ENCODE measurements at regions not wholly inside any gene's neighbourhood (a gene's known extent, or its start where the extent isn't known, plus 50 kb on each side); places are given as distances from the start of the nearest gene placed in this dataset.

DNA sequence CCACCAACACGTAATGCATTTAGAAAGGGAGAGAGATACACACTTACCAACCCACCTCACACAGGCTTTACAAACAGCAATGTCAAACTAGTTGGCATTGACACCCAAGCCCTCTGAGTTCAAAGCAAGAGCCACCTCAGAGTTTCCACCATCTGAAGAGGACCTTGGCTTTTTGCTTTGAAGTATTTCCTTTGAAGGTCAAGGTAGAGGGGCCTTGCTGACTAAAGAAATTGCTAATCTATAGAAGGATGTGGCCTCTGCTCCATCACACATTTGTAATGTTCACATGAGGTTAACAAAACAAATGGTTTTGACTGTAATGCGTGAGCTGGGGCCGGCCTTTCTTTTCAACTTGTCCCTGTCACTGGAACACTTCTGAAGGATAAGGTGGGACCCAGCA, 117.7 kb downstream of the POLR2M start:
- DNase-seq = no peak

DNA sequence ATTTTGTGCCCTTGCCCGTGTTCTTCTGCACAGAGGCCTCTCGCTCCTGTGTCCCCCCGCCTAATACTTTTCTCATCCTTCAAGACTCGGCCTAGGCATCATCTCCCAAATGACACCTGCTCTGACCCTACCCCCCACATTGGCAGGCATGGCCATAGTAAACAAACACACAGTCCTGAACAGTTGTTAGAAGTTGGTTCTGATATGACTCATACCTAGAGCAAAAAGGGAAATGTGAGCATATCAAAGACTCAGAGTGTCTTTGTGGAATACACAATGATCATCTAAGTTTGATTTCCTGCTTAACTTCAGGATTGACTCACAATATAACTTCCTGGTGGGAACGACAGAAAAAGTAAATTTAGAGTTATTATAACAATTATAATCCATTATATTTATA, 120.5 kb downstream of the POLR2M start:
- DNase-seq = no peak

DNA sequence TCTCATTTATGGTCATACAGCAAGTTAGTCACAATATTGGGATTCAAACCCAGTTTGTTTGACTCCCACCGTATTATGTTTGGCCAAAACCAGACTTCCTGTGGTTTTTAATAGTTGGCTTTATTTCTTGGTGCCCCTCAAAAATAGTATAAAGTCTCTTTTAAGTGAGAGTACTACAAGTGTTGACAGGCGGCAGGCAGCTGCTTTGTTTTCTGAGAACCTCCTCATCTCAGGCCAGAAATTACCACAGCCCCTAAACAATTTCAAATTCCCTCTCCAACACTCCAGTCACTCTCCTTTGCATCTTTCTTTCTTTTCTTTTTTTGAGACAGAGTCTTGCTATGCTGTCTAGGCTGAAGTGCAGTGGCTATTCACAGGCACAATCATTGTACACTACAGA, 121.5 kb downstream of the POLR2M start:
- no peak for DNase-seq

DNA sequence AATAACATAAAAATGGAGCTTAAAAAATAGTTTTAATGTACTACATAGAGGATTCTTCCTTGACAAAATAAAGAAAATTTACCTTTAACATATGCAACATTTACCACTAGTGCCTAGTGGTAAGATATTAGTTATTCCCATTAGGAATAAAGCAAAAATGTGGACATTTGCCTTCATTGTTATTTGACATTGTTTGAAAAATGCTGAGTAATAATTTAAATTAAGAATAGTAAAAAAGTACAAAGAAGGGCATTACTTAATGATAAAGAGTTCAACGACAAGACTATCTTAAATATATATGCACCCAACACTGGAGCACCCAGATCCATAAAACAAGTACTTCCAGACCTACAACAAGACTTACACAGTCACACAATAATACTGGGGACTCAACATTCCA, 125.7 kb downstream of the POLR2M start:
- no peak for DNase-seq

DNA sequence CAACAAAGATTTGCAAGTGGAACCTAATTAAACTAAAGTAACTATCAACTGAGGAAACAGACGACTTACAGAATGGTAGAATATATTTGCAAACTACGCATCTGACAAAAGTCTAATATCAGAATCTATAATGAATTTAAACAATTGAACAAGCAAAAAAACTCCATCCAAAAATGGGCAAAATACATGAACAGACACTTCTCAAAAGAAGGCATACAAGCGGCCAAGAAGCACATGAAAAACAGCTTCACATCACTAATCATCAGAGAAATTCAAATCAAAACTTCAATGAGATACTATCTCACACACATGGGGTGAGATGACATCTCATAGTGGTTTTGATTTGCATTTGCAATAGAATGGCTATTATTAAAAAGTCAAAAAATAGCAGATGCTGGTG, 128.6 kb downstream of the POLR2M start:
- DNase-seq = no peak

DNA sequence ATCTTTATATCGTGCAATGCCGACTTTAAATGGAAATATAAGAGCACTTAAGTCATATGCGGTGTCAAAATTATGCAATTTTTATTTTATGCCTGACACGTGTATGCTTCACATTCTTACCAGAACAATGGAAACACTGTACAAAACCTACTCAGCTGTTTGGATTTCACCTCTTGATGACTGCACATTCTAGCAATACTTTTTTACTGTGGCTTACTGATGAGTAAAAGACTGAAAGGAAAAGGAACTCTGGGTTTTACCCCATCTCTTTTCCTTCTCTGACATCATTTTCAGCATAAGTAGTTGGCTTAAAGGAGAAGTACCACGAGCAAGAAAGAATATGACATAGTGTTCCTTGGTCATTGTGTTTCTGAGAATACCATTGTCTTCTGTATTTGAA, 142.8 kb downstream of the POLR2M start:
- no peak for DNase-seq

DNA sequence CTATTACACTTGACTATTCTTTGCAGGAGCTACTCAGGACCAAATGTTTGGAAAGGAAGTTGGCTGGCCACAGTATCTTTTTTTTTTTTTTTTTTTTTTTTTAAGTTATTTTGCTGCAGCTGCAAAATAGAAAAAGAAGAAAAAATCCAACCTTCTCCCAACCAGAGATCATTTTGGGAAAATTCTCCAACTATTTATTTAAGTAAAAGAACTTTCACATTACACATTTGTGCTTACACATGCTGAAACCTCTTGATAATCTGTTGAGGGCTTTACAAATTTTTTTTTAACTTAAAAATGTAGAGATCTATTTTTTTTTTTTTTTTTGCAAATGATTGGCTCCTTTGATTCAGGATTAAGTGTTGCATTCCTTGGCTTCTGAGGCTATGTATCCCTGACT, 148.0 kb downstream of the POLR2M start:
- DNase-seq = no peak

DNA sequence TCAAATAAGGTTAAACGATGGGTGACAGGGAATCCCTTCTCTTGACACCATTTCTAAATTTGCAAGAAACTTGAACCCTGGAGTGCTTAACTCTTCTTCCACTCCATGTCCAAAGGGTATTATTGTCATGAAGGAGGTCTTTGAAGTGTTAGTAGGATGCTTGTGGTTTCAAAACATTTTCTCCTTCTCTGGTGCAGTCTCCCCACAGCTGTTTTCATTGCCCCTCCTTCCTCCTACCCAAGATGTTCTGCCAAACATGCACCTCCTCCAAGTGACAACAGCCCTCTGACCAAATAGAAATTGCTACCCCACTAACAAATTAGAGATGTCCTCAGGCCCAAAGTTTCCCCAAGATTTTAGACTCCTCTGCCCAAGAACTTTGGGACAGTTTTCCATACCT, 151.4 kb downstream of the POLR2M start:
- DNase-seq = no peak

DNA sequence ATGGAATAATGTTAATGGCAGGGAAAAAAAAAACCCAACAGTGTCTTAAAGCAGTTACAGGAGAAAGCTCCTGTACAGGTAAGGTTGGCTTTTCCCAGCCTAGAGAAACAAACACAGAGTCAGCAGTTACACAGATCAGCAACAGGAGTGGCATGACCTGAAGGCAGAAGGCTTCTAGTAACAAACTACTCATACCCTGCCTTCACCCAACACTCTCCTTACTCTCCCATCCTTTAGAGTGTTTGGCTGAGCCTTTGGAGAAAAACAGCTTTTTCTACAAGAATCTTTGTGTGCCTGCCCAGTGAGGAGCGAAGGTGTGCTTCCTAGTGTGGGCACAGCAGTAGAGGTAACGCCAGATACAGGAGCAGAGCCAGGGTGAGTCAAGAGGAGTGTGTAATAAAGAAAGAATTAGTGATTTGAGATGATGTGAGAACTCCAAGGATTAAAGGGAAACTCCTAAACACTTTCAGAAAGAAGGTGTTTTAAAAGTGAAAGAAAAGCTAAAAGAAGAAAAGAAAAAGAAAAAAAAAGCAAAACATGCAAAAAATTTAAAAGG, 152.7 kb downstream of the POLR2M start:
- DNase-seq = no peak

DNA sequence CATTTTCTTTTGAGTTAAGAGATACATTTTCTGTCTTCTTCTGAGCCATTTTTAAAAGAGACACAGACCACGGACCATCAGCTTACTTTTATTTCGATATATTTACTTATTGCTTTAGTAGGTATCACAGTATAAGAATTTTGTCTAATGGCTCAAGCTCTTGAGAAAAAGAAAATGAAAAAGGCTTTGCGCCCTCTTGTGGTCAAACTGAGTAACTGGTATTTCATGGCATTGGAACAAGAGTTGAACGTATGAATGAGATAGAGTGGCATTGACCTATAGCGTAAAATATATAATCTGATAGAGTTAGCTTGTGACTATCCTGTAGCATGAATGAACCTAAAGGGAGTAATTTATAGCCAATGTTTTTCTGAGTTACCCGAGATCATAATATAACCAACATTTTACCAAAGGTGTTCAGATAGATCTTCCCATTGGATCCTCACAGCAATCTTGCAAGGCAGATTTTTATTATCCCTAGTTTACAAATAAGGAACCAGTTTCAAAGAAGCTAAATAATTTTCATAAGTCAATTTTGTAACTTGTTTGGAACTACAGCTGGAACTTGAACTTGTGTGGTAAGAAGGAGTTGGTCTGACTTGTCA, 154.6 kb downstream of the POLR2M start:
- DNase-seq = no peak

DNA sequence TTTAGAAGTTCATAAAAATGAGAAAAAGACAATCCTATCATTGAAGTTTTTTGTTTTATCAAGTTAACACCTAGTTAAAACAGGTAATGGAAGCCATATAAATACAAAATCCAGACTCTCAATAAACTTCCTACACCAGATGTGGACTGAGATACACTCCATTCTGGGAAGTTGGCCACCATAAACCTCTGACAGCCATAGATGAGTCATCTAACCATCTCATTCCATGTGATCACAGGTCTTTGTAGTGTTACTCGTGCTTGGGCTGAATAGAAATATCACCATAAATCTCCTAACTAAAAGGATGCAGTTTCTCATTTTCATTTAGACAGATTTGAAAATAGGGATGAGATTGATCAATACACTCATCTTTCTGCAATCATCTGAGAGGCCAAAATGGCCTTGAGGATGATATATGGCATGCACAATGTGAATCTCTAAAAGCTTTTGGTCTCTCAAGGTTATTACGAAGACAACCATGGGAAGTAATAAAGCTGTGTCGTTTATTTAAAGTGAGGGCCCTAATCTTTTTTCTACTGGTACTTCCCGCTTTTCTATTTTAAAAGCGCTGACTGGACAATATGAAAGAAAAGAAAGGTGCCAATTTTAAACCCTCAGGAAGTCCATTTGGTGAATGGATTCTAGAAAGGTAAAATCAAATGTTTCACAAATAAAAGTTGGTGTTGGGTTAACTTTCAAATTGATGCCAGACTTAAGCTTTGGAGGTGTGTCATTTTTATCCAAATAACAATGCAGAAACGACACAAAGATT, 155.5 kb downstream of the POLR2M start:
- no peak for DNase-seq

DNA sequence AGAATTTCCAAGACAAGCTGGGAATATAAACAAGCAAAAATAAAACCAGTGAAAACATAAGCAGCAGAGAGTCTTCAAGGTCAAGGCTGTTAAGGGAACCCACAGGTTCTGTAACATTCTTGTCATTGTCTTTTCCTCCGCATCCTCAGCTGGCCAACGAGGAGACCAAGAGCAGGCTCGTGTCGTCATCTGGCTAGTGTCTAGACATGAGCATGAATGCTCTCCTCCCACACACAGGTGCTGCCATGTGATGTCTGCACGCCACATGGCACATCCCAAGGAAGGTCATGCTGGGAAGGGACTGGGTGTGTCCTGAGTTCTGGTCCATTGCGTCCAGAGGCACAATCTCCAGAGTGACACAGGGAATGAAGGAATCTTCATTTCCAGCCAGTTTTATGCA, 156.2 kb downstream of the POLR2M start:
- DNase-seq = no peak

DNA sequence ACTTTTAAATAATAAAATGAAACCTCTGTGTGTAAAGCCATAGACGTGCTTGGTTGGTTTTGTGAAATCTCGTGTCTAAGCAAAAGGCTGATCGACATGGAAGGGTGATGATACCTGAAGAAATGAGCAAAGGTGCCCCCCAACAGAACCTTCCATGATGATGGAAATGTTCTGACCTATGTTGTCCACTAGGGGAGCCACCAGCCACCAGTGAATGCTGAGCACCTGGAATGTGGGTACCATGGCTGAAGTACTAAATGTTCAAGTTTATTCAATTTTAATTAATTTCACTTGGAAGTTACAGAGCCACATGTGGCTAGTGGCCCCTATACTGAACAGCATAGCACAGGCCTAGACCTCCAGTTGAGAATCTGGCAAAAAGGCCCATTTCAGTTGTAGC, 158.8 kb downstream of the POLR2M start:
- DNase-seq = no peak

DNA sequence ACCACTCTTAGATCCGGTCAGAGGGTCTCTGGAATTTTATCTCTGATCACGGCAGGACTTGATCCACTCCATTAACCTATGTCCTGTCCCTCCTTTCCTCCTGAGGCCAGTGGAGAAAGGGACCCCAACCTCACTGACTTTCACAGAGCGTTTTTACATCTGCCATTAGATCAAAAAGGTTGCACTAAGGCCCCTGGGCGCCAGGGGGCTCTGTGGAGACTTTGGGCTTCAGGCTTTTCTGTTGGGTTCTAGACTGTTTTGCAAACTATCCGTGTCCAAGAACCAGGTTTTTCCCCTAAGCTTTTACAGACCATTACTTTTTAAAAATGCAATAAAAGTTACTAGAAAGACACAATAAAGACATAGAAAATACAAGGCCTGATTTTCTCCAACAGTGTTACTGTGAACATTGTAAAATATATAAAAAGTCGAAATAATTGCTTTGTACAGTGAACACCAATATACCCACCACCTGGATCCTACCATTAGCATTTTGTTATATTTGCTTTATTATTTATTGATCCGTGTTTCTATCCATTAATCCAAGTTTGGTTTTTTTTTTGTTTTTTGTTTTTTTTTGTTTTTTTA, 159.7 kb downstream of the POLR2M start:
- no peak for DNase-seq

DNA sequence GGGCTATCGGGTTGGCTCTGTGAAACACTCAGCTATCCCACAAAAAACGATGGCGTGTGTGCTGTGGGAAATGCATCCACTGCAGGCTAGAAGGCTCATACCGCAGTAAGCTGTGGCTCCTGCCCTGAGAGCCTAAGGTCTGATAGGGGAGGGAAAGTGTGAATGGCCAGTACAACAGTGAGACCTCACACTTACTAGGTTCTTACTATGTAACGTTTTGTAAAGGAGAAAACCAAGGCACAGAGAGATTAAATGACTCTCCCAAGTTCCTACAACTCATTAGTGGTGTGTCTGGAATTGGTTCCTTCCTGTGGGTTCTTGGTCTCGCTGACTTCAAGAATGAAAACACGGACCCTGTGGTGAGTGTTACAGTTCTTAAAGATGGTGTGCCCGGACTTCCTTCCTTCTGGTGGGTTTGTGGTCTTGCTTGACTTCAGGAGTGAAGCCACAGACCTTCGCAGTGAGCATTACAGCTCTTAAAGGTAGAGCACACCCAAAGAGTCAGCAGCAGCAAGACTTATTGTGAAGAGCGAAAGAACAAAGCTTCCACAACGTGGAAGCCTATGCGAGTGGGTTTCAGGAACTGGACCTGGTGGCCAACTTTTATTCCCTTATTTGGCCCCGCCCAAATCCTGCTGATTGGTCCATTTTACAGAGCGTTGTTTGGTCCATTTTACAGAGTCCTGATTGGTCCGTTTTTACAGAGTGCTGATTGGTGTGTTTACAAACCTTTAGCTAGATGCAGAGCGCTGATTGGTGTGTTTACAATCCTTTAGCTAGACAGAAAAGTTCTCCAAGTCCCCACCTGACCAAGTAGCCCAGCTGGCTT, 161.7 kb downstream of the POLR2M start:
- DNase-seq = no peak

DNA sequence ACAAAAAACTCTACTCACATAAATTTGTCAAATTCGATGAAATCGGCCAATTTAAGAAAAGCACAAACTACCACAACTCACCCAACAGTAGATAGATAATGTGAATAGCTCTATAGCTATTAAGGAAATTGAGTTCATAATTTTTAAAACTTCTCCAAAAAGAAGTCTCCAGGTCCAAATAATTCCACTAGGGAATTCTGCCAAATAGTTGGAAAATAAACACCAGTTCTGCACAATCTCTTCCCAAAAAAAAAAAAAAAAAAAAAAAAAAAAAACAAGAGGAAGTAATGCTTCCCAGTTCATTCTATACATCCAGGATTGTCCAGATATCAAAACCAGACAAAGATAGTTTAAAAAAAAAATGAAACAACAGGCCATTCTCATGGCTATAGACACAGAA, 164.2 kb downstream of the POLR2M start:
- DNase-seq = no peak

DNA sequence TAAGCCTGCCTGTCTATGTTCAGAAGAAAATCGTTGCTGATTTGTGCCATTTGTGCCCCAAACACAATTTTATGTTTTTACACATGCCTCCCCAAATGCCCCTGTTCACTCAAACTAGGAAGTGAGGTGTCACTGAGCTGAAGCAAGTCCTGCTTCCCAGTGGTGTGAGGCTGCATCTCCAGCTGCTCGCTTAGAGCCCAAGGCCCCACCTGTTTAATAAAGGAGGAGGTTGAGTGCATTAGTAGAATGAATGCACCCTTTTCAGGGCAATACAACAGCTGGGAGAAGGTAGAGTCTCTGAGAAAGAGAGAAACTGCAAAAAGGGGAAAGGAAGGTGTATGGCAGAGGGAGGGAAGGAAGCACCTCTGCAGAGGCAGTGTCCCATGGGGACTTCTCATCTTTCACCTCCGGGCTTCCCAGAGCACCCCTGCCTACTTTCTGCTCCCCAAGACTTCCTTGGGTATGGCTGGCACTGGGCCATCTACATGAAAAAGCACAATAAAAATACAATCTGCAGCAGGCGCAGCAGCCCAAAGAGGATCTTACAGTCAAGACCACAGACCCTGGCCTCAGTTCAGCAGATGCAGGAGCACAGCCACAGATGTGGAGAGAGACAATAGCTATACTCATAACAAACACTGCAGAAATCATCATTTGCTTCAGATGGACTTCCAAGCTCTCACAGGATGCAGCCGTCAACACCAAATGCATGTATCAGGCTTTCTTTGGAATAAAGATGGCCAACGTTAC, 165.9 kb downstream of the POLR2M start:
- no peak for DNase-seq

DNA sequence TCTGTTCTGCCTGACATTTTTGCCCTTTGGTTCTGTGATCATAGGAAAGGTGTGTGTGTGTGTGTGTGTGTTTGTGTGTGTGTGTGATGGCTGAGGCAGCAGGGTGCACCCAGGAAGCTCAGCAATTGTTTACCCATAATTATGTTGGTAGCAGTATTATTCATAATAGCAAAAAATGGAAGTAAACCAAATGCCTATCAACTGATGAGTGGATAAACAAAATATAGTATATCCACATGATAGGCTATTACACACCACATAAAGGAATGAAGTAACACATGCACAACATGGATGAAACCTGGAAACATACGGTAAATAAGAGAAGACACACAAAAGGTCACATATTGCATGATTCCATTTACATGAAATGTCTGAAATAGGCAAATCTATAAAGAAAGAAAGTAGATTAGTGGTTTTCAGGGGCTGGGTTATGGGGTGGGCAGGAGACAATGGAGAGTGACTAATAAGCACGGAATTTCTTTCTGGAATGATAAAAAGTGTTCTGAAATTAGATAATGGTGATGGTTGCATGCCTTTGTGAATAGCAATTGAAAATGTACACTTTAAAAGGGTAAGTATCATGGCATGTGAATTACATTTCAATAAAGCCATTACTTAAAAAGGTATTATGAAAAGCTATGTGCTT, 167.2 kb downstream of the POLR2M start:
- no peak for DNase-seq

DNA sequence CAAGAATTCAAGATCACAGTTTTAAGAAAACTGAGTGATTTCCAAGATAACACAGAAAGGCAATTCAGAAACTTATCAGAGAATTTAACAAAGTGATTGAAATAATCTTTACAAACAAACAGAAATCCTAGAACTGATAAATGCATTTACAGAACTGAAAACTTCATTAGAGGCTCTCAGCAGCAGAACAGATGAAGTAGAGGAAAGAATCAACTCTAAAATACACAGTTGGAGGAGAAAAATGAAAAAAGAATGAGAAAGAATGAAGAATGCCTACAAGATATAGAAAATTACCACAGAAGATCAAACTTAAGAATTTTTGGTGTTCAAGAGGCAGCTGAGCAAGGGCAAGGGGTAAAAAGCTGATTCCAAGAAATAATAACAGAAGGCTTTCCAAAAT, 168.8 kb downstream of the POLR2M start:
- no peak for DNase-seq

DNA sequence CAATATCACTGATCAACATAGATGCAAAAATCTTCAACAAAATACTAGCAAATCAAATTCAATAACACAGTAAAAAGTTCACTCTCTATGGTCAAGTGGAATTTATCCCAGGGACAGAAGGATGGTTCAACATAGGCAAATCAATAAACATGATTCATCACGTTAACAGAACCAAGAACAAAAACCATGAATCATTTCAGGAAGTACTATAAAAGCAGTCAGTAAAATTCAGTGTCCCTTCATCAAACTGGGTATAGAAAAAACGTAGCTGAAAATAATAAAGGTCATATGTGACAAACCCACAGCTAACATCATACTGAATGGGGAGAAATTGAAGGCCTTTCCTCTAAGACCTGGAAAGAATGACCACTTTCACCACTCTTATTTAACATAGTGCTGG, 172.1 kb downstream of the POLR2M start:
- no peak for DNase-seq

DNA sequence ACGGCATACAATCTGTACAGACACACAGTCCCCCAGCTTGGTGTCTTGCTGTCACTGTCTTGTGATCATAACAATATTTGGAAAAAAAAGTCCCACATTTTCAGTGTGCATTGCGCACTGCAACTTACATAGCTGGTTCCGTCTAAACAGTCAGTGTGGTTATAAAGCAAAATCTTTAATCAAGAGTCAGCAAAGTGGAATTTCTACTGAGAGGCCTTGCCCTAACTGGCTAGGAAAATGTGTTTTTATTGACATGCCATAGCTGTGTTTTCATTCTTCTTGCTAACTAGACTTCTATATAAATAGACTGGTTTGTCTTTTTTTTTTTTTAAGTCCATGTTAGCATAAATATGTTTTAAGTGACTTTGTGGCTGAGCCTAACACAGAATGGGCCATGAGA, 174.8 kb downstream of the POLR2M start:
- DNase-seq = no peak

DNA sequence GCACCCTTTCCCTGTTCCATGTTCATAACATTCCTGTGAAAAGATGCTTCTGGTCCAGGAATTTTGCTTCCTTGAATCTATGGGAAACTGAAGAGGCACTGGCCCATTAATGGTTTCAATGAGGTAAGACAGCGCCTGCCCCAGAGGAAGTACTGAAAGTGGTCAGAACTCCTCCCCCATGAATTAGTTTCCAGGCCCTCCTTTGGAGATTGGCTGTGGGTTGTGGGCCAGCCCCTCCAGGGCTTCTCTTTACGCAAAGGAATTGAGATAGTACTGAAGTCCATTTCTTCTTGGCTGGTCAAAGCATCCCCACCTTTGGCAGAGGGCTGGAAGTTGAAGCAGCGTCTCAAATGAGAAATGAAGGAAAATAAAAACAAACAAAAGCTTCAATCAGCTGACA, 175.5 kb downstream of the POLR2M start:
- no peak for DNase-seq
